Activated T-helper 1 cell treated with anti-CD3 and anti-CD28 coated beads, Interleukin-2, amount 50 U/mL, for 16 hours (primary cell): ENCODE measurements at regions not wholly inside any gene's neighbourhood (a gene's known extent, or its start where the extent isn't known, plus 50 kb on each side); places are given as distances from the start of the nearest gene placed in this dataset.

Experiments used
- DNase-seq, 2 donors: peaks; one replicate each; pipeline ENCODE4 v3.0.0-alpha.2; 2020; ENCODE audit warnings: low read depth in 1 of 2, low spot score in 1 of 2

DNA sequence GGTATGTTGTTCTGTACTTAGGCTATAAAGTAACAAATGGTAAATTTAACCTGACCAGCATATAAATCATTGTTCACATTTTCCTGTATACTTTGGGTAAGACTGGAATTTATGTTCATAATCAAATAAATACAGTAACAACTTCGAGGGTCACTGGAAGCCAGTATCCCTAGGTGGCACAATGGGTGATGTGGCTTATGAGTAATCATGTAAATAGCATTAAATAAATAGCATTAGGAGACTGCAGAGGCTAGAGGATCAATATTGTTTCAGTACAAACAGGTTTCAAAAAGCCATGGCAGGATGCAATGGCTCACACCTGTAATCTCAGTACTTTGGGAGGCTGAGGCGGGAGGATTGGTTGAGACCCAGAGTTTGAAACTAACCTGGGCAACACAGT is 690.6 kb downstream of the SLC4A3 start:
- no peak for DNase-seq

DNA sequence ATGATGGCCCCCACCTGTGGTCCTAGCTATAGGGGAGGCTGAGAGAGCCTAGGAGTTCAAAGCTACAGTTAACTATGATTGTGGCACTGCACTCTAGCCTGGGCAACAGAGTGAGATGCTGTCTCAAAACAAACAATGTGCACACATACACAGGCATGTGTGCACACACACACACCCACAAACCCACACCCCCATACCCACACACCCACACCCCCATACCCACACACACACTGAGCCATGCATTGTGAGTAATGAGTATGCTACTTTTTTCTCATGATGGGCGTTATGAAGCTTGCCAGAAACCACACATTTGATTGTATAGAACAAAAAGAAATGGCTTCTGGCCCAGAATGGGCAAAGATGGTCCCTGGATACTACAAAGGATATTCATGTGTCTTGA is 691.1 kb downstream of the SLC4A3 start:
- no peak for DNase-seq

DNA sequence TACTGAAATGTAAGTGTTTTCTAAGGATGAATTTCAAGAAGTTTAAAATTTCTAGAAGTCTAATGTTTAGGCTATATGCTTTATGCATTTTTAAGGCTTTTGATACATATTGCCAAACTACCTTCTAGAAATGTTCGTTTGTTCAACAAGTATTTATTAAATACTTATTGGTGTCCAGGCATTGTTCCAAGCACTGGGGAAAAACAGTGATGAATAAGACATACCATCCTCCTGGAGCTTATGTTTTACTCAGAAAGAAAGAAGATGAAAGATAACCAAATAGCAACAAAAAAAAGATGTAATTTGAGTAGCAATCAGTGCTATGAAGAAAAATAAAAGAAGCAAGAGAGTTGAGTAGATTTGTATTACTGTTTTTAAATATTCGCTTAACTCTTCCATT is 692.9 kb downstream of the SLC4A3 start:
- DNase-seq = no peak

DNA sequence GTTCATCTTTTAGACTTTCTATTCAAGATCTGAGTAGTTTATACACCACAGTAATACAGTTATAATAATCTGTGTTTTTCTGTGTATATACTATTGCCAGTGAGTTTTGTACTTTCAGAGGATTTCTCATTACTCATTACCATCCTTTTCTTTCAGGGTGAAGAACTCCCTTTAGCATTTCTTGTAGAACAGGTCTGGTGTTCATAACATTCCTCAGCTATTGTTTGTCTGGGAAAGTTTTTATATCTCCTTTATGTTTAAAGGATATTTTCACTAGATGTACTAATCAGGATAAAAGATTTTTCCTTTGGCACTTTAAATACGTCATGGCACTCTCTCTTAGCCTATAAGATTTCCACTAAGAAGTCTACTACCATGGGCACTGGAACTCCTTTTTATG is 705.5 kb downstream of the SLC4A3 start:
- DNase-seq = no peak

DNA sequence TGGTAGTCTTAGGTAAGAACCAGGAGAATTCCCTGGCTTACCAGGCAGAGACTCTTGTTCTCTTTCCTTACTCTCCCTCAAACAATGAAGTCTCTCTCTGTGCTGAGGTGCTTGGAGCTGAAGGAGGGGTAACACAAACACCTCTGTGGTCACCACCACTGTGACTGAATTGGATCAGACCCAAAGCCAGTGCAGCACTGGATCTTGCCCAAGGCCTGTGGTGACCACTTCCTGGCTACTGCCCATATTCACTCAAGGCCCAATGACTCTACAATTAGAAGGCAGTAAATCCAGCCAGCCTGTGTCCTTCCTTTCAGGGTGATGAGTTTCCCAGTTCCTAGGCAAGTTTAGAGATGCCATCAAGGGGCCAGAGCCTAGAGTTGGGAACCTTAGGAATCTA is 706.8 kb downstream of the SLC4A3 start:
- no peak for DNase-seq

DNA sequence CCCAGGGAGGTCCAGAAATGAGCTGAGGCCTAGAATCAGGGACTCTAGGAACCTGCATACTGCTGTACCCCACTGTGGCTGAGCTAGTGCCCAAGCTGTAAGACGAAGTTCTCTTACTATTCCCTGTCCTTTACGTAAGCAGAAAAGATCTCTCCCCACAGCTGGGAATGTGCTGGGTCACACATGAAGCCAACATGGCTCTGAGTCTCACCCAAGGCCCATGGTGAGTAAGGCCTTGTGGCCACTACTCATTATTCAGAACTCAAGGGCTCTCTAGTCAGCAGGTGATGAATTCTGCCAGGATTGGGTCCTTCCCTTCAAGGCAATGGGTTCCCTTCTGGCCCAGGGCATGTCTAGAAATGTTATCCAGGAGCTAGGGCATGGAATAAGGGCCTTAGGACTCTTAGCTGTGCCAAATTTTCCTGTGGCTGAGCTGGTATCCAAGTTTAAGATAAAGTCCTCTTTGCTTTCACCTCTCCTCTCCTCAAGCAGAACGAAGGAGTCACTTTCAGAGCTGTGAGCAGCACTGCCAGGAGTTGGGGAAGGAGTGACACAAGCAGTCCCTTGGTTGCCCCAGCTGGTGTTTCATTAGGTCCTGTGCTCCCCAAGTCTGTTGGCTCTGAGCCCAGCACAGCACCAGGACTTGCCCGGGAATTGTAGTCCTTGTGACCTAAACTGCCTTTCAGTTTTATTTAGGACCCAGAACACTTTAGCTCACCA is 707.6 kb downstream of the SLC4A3 start:
- DNase-seq = no peak

DNA sequence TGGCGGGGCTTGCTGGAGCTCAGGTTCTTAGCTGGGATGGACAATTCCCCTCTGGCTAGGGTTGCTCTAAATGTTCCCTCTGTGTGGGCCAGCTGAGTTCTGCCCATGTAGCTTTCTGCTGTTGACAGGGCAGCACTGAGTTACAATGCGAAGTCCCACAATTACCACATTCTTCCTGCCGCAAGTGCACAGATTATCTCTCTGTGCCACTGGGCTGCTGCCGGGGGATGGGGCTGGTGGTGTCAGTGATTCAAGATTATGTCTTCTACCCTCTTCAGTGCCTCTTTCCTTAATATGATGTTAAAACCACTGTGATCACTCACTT is 708.1 kb downstream of the SLC4A3 start:
- no peak for DNase-seq

DNA sequence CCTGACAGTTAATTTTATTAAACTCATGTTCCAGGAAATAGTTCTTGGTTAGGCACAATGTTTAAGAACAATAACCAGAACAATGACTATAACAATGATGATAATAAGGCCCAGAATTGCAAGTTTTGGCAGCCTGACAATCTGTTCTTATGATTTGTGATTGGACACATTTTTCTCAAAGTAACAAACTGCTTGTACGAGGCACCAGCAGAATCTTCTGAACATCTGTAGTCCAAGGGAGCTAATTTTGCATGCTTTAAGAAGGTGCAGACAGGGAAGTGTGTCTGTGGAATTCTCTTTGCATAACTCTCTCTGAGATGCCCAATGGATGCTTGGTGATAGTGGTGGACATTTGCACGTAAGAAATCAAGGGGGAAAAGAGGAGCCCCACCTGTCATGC is 709.3 kb downstream of the SLC4A3 start:
- no peak for DNase-seq

DNA sequence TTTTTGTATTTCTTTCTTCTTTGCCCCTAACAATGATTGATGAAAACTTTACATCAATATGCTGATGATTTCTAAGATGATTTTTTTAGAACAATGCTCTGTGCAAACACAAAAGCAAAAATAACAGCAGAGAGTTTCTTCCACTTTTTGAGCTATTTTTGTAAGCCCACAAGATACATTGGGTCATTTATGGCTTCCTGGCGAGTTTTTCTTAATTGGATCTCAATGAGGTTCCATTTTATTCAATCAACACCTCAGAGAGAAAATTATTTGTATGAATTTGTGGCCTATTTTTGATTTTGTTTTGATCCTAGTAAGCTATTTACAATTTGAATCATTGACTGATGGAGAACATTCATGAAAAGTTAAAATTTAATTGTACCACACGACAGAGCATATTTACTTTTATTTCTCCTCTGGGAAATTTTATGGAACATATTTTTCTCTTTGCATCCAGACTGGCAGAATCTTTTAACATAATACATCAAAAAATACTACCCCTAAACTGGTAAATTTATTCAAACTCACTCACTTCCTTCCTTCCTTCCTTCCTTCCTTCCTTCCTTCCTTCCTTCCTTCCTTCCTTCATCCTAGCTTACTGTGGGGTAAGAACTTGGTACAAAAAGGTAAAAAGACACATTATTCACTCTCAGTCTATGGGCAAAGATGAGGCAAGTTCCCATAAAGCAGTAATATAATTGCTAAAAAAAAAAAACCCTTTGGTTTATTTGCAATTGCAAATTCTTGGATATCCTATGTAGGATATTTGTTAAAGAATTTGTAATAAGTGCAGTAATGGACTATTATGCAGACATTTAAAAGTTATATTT is 710.4 kb downstream of the SLC4A3 start:
- no peak for DNase-seq

DNA sequence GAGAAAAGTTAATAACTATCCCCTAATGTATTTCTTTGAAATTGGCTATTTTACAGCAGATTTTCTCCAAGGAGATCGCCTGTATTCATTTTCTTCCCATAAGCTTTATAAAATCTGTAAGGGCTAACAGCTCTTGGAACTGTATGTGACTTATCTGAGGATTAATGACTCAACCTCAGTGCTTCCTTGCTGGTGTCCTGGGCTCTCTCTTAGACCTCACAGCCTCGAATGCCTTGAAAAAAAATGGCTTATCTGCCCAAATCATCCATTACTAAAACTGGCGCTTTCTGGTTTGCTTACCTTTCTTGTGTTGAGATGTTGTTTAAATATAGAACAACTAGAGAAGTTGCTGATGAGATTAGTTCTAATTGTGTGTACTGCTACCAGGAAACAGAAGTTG is 713.6 kb downstream of the SLC4A3 start:
- no peak for DNase-seq

DNA sequence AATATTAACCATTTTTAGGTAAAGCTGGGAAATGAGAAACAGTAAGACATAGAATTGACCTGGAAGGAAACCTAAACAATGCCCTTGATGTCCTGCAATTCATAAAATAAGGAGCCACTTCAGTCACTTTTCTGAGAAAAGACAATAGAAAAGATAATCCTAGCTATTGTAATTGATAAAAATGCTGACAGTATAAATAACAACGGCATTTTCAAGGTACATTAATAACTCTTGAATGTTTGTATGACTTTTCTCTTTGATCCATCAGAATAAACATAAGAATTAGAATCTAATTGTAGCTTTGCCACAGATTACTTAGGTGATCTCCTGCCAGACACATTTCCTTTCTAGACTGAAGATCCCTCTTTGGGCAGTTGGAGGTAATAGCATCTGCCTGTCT is 719.5 kb downstream of the SLC4A3 start:
- no peak for DNase-seq

DNA sequence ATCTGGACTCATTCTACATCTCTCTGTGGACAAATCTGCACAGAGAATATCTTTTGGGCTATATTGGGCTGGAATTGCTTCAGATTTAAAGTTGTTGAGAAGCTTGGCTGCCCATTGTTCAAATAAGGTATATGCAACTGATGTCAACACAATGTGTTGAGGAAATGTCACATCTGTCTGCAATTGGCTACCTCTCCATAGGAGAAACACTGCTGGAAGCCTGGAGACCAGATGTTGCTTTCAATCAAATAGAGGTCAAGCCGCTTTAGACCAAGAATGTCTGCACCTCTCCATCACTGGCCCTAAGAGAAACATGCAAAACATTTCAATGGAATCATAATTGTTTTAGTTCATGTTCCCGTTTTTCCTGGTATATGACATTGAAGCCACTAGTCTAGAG is 720.2 kb downstream of the SLC4A3 start:
- DNase-seq = no peak

DNA sequence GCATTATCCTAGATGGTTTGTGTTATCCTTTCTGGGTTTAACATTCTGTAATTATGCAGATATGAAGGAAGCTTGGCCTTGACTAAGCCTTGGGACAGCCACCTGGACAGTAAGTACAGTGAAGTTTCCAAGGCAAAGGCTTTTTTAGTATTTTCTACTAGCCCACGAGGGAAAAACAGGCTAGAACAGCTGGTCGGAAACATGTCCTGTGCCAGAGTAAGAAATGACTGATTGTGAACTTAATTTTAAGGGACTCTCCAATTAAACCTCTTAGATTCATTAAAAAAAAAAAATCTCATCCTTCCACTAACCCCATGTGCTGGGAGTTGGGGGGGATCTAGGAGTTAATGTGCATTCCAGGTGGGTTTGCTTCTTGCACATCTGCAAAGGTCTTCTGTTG is 720.8 kb downstream of the SLC4A3 start:
- DNase-seq = no peak

DNA sequence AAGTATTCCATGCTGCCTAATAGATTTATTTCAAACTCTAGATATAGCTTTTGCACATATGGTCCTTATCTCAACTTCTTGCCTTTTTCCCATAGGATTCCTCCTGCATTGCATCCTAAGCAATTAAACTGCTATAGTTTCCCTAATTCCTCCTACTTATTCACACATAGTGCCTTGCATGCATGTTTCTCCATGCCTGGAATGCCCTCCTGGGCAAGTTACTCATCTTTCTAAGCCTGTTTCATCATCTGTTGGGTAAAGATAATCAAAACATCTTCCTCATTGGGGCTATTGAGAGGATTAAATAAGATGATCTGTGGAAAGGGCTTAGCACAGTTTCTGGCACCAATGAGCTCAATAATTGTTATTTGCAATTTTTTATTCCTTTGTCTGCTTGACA is 726.5 kb downstream of the SLC4A3 start:
- DNase-seq = no peak

DNA sequence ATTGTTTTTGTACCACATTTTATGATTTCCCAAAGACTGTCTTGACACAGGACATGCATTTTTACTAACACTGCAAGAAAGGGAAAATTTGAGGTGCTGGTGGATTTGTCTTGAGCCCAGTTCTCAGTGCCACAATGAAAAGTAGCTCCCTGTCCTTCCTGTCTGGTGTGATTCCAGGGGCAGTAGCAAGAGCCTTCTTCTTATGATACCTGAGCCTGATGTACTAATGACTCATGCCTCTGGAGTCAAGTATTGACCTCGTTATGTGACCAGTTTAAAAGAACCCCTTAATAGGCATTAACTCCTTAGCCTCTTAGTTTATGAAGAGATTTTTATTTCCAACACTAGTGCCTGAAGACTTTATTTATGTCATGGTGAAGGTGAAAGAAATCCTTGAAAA is 728.6 kb downstream of the SLC4A3 start:
- no peak for DNase-seq

DNA sequence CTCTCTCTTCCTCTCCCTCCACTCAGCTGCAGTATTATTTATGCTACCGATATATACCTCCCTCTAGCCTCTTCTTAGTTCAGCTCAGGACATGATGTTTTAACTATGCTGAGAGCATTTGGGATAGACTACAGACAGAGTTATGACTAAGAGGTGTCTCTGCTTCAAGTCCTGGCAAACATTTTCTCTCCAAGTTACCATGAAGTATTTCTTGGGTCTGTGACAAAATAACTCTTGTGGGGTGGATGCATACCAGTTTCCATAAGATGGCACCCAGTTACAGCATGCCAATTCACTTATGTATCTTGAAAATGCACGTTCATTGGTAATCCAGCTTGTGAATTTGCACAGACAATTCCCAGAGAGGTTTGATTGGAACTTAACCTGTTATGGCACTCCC is 737.6 kb downstream of the SLC4A3 start:
- no peak for DNase-seq

DNA sequence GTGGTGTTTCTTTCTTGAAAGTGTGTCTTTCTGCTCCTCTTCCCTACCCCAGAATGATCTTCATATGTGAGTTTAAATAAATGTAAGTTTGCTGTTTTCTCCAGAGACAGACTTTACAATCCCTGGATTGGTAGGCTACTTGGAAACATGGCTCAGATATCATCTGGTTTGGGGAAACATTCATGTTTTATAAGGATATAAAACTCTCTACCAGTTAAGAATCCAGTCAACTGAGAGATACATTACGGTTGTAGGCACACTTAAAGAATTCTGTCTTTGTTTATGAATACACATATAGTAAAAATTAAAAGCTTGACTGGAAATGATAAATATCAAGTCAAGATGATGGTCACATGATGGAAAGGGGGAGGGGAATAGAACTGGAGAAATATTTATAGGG is 739.3 kb downstream of the SLC4A3 start:
- DNase-seq = no peak

DNA sequence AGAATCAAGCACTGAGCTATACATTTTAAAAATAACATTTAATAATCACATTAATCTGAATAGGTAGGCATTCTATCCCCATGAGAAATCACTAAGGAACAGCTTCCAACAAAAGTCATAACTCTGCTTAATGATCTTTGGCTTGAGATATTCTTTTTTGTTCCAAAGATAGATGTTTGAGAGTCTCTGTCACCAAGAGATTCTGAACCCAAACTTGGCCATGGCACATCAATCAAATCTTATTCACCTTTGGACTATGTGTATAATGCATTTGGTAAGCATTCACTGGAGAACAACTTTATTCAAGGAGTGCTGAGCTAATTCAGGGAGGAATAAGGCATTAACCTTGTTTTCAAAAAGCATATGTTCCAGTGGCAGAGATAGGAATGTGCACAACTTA is 743.3 kb downstream of the SLC4A3 start:
- DNase-seq = no peak

DNA sequence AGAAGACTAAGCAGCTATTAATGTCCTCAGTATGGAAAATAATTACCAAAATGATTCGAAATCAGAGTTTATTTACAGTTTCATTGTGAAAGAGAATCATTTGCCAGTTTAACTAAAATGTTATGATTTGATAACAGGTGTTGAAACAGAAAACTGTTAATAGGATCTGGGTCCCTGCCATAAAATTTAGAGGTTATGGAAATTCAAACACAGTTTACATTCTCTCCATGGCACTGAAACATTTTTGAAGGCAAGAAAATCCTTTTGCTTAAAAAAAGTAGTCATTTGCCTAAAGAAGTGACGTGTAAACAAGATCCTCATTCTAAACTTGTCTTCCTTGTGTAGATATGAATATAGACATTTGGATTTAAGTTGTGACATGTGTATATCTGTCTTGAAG is 743.8 kb downstream of the SLC4A3 start:
- DNase-seq = no peak

DNA sequence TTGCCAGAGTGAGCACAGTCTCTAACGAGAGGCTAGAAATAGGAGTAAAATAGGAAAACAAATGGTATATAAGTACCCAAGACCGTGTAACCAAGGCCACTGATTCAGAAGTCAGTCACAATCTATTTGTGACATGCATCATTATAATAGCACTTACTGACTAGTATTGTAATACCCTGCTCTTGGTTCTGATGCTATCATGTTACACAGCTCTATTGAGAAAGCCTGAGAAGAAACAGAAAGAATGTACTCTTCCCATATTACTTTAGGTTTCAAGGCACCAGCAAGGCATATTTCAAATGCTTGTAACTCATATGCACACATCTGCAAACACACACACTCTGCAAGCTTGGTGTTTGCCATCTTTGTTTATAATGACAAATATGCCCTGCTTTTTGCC is 746.4 kb downstream of the SLC4A3 start:
- DNase-seq = no peak

DNA sequence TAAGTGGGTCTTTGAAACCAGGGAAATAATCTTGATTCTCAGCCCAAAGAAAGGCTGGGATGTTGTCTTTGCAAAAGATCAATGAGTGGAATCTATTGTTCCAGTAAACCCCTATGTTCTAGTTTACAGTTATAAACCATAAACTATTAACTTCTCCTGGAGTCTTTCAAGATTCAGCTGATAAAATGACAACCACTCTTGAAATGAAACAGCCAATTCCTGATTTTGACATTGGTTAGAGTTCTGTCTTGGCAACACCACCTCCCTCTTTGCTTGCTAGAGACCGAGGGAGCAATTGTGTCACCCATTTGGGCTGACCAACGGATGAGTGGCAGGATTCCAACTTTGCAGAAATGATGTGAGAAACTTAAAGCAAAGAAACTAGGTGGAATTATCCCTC is 746.9 kb downstream of the SLC4A3 start:
- no peak for DNase-seq

DNA sequence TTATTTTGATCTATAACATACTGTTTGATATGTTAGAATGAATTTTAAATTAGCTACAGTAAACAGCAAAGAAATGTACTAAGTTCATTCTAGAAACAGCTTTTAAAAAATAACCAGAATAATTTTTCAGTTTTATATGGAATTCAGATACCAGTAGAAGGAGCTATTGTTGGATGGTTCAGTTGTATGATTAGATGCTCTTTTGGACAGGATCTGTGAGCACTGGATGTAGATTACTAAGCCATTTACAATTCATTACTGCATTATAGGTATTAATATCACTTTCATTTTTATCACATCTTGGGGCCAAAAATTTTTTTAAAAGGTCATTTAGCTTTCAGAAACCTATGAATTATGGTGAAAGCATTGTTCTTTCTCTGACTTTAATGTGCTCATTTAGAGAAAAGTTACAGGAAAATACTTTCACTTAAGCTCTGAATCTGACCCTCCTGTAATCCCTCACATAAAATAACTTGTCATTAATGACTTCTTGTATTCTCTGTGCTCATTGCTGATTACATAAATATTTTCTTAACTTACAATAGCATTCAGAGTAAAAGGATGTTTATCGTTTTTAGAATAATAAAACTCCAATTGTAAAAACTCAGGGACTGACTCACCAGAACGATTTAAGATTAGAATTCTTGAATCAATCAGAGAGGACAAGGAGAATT is 750.2 kb downstream of the SLC4A3 start:
- DNase-seq = no peak
